SK-N-SH (cell line): ENCODE measurements at regions not wholly inside any gene's neighbourhood (a gene's known extent, or its start where the extent isn't known, plus 50 kb on each side); places are given as distances from the start of the nearest gene placed in this dataset.

Experiments
- CTCF ChIP-seq: fragments of 200-600 bp; sonication (generic); IDR thresholded peaks from 2 replicates; pipeline ENCODE4 v1.6.1; 2017; ENCODE audit warnings: antibody characterized with exemption, mild to moderate bottlenecking, moderate library complexity
- EP300 ChIP-seq, 2 experiments: IDR thresholded peaks; 2 replicates each; pipeline versions ENCODE4 v1.4.0 to v1.6.1; 2012; ENCODE audit warnings: borderline replicate concordance in 1 of 2, low read depth in 1 of 2, low read length in 1 of 2
- EZH2phosphoT487 ChIP-seq: fragments of 200-600 bp; sonication (generic); IDR thresholded peaks from 2 replicates; pipeline ENCODE4 v1.6.1; 2017; ENCODE audit warnings: low read depth, mixed run types, mild to moderate bottlenecking, antibody characterized with exemption, moderate library complexity, borderline replicate concordance
- GABPA ChIP-seq: IDR thresholded peaks from 2 replicates; pipeline ENCODE4 v1.4.0; 2012; ENCODE audit warnings: low read depth, mild to moderate bottlenecking
- GATA2 ChIP-seq: sonication (generic); formaldehyde crosslinking; IDR thresholded peaks from 2 replicates; pipeline ENCODE4 v1.5.0; 2020; ENCODE audit warnings: mild to moderate bottlenecking, missing genetic modification reagents
- JUND ChIP-seq: IDR thresholded peaks from 2 replicates; pipeline ENCODE4 v1.4.0; 2012
- NRF1 ChIP-seq: IDR thresholded peaks from 2 replicates; pipeline ENCODE4 v1.6.1; 2012; ENCODE audit warnings: low read depth, mild to moderate bottlenecking, low read length
- POLR2AphosphoS5 ChIP-seq: IDR thresholded peaks from 2 replicates; pipeline ENCODE4 v1.6.1; 2012; ENCODE audit warnings: low read depth, low read length
- RAD21 ChIP-seq: IDR thresholded peaks from 2 replicates; pipeline ENCODE4 v1.6.1; 2012; ENCODE audit warnings: mild to moderate bottlenecking, low read length
- REST ChIP-seq: IDR thresholded peaks from 2 replicates; pipeline ENCODE4 v1.6.1; 2012; ENCODE audit warnings: mild to moderate bottlenecking, low read depth, low read length, moderate library complexity
- RFX5 ChIP-seq: IDR thresholded peaks from 2 replicates; pipeline ENCODE4 v1.6.1; 2012; ENCODE audit warnings: mild to moderate bottlenecking, improper control_type of control experiment, low read length
- RXRA ChIP-seq: IDR thresholded peaks from 2 replicates; pipeline ENCODE4 v1.4.0; 2012; ENCODE audit warnings: low read depth, mild to moderate bottlenecking, borderline replicate concordance
- SIN3A ChIP-seq: IDR thresholded peaks from 2 replicates; pipeline ENCODE4 v1.6.1; 2012; ENCODE audit warnings: low read depth, mild to moderate bottlenecking, low read length, moderate library complexity, borderline replicate concordance
- TF ChIP-seq, protein P1 (sequence below): fragments of 150-350 bp; IDR thresholded peaks from 2 replicates; pipeline ENCODE4 v1.6.1; 2017; ENCODE audit warnings: antibody characterized with exemption, low read length, low read depth, borderline replicate concordance

- TF ChIP-seq CTCF, result no peak
- TF ChIP-seq NRF1, result no peak
- TF ChIP-seq GABPA, result no peak
- no peak for TF ChIP-seq SIN3A
- no peak for TF ChIP-seq RAD21
- no peak for TF ChIP-seq RFX5
- TF ChIP-seq JUND, result no peak
- no peak for TF ChIP-seq GATA2 (CRISPR knock-in tag)
- TF ChIP-seq, protein P1, sequence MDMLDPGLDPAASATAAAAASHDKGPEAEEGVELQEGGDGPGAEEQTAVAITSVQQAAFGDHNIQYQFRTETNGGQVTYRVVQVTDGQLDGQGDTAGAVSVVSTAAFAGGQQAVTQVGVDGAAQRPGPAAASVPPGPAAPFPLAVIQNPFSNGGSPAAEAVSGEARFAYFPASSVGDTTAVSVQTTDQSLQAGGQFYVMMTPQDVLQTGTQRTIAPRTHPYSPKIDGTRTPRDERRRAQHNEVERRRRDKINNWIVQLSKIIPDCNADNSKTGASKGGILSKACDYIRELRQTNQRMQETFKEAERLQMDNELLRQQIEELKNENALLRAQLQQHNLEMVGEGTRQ, result no peak
- no peak for TF ChIP-seq EZH2phosphoT487
- TF ChIP-seq RXRA, result no peak
- TF ChIP-seq POLR2AphosphoS5, result no peak
- no peak for TF ChIP-seq EP300 (IDR thresholded peaks at IDR 0.05; ENCODE audit: borderline replicate concordance in 1 of 2, low read depth in 1 of 2, low read length in 1 of 2)
- TF ChIP-seq REST, result no peak
Measured at GRCh38 chr1:64348270-64348960, 121.5 kb upstream of the CACHD1 start.
